ENCODE measurements at regions not wholly inside any gene's neighbourhood (a gene's known extent, or its start where the extent isn't known, plus 50 kb on each side); places are given as distances from the start of the nearest gene placed in this dataset.

GRCh38 chr10:33509231-33509831, 174.9 kb upstream of the NRP1 start:
- TF ChIP-seq, protein P1, sequence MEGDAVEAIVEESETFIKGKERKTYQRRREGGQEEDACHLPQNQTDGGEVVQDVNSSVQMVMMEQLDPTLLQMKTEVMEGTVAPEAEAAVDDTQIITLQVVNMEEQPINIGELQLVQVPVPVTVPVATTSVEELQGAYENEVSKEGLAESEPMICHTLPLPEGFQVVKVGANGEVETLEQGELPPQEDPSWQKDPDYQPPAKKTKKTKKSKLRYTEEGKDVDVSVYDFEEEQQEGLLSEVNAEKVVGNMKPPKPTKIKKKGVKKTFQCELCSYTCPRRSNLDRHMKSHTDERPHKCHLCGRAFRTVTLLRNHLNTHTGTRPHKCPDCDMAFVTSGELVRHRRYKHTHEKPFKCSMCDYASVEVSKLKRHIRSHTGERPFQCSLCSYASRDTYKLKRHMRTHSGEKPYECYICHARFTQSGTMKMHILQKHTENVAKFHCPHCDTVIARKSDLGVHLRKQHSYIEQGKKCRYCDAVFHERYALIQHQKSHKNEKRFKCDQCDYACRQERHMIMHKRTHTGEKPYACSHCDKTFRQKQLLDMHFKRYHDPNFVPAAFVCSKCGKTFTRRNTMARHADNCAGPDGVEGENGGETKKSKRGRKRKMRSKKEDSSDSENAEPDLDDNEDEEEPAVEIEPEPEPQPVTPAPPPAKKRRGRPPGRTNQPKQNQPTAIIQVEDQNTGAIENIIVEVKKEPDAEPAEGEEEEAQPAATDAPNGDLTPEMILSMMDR (IDR thresholded peaks at IDR 0.05; ENCODE audit: borderline replicate concordance, extremely low read depth, low read length, poor library complexity, severe bottlenecking): no peak
- no peak for TF ChIP-seq EZH2 (IDR thresholded peaks at IDR 0.05; ENCODE audit: borderline replicate concordance, low read depth, low read length, severe bottlenecking)
